CD4-positive, CD25-positive, alpha-beta regulatory T cell (primary cell): ENCODE measurements at regions not wholly inside any gene's neighbourhood (a gene's known extent, or its start where the extent isn't known, plus 50 kb on each side); places are given as distances from the start of the nearest gene placed in this dataset.

ENCODE experiments used
- ATAC-seq, 2 donors: fragments of 150-1000 bp; cut with Tn5 transposase; one replicate each; pipeline ENCODE4 v1.10.0; 2021; ENCODE audit warnings: low read depth in 2 of 2, moderate number of reproducible peaks in 2 of 2, moderate library complexity in 1 of 2
- DNase-seq, 3 donors: peaks; one replicate each; pipeline versions ENCODE4 v3.0.0 to v3.0.0-alpha.2; 2012 to 2022; ENCODE audit warnings: mixed read lengths in 1 of 3
- H3K27ac ChIP-seq: one replicate; pipeline ENCODE4 v1.7.0; 2013; ENCODE audit warnings: mild to moderate bottlenecking, low read length; ENCODE audit not compliant: insufficient read depth, poor library complexity, severe bottlenecking
- H3K27me3 ChIP-seq: one replicate; pipeline ENCODE4 v1.7.0; 2013; ENCODE audit warnings: low read length; ENCODE audit not compliant: control insufficient read depth, insufficient read depth
- H3K36me3 ChIP-seq: one replicate; pipeline ENCODE4 v1.7.0; 2013; ENCODE audit warnings: mild to moderate bottlenecking, low read length, moderate library complexity; ENCODE audit not compliant: control insufficient read depth, insufficient read depth
- H3K4me1 ChIP-seq: 2 replicates; pipeline ENCODE4 v1.7.0; 2013; ENCODE audit warnings: mild to moderate bottlenecking, low read length; ENCODE audit not compliant: insufficient read depth, control insufficient read depth, poor library complexity, severe bottlenecking
- H3K4me3 ChIP-seq: one replicate; pipeline ENCODE4 v1.7.0; 2013; ENCODE audit warnings: low read depth, mild to moderate bottlenecking, low read length, moderate library complexity
- H3K9me3 ChIP-seq, 2 experiments: 1 replicate in 1 of 2; 2 replicates in 1 of 2; pipeline ENCODE4 v1.7.0; 2013; ENCODE audit warnings: low read length in 2 of 2, mild to moderate bottlenecking in 1 of 2, moderate library complexity in 1 of 2; ENCODE audit not compliant: control insufficient read depth in 2 of 2
- H3K27ac Mint-ChIP-seq, 3 donors: one replicate each; pipeline ENCODE4 v1.8.0; 2020 to 2022; ENCODE audit warnings: mild to moderate bottlenecking in 3 of 3, mixed read lengths in 3 of 3, moderate library complexity in 2 of 3
- H3K27me3 Mint-ChIP-seq: one replicate; pipeline ENCODE4 v1.8.0; 2022; ENCODE audit warnings: mild to moderate bottlenecking, mixed read lengths
- H3K36me3 Mint-ChIP-seq: one replicate; pipeline ENCODE4 v1.8.0; 2020; ENCODE audit warnings: mixed read lengths
- H3K4me1 Mint-ChIP-seq, 4 donors: one replicate each; pipeline ENCODE4 v1.8.0; 2020 to 2022; ENCODE audit warnings: mixed read lengths in 4 of 4, mild to moderate bottlenecking in 1 of 4
- H3K4me3 Mint-ChIP-seq, 4 donors: one replicate each; pipeline ENCODE4 v1.8.0; 2020 to 2022; ENCODE audit warnings: mild to moderate bottlenecking in 4 of 4, mixed read lengths in 4 of 4, moderate library complexity in 3 of 4
- H3K9me3 Mint-ChIP-seq, 7 donors: one replicate each; pipeline ENCODE4 v1.8.0; 2020 to 2022; ENCODE audit warnings: mixed read lengths in 7 of 7, mild to moderate bottlenecking in 3 of 7, moderate library complexity in 2 of 7

GRCh38 chrX:1720836-1721235 lies 106.0 kb downstream of the ASMT start:
- H3K36me3 ChIP-seq, result no peaks in the 10 kb centered on the region
- H3K27me3 ChIP-seq, result no peaks in the 10 kb centered on the region
- H3K4me1 ChIP-seq, result no peaks in the 10 kb centered on the region
- DNase-seq (no peak), ATAC-seq (no peak)
- Mint-ChIP-seq H3K4me1 (peaks cover 0 to 8% (median 4%) of the 10 kb centered on the region in 4 donors), H3K36me3 (peaks cover 29% of the 10 kb centered on the region), H3K9me3 (peaks cover 0 to 4% (median 0%) of the 10 kb centered on the region in 7 donors), H3K27me3 (no peaks in the 10 kb centered on the region), H3K27ac (no peak overlapping the region), H3K4me3 (no peak overlapping the region)
- H3K9me3 ChIP-seq, result no peaks in the 10 kb centered on the region
- no peak overlapping the region for H3K4me3 ChIP-seq
- H3K27ac ChIP-seq, result no peak overlapping the region

GRCh38 chrX:1725472-1725871 lies 110.6 kb downstream of the ASMT start:
- Histone ChIP-seq H3K4me3 (no peak overlapping the region), H3K27ac (no peak overlapping the region), H3K4me1 (no peaks in the 10 kb centered on the region), H3K27me3 (no peaks in the 10 kb centered on the region), H3K9me3 (no peaks in the 10 kb centered on the region), H3K36me3 (peaks cover 4% of the 10 kb centered on the region)
- no peak overlapping the region for H3K27ac Mint-ChIP-seq
- no peak overlapping the region for H3K4me3 Mint-ChIP-seq
- peaks cover 0 to 4% (median 1%) of the 10 kb centered on the region in 7 donors for H3K9me3 Mint-ChIP-seq
- no peaks in the 10 kb centered on the region for H3K4me1 Mint-ChIP-seq
- H3K36me3 Mint-ChIP-seq, result peaks cover 25% of the 10 kb centered on the region
- no peak for DNase-seq
- H3K27me3 Mint-ChIP-seq, result no peaks in the 10 kb centered on the region
- no peak for ATAC-seq

- Mint-ChIP-seq H3K27me3 (no peaks in the 10 kb centered on the region), H3K4me1 (no peaks in the 10 kb centered on the region), H3K9me3 (peaks cover 0 to 2% (median 0%) of the 10 kb centered on the region in 7 donors), H3K27ac (no peak overlapping the region), H3K36me3 (peaks cover 21% of the 10 kb centered on the region), H3K4me3 (no peak overlapping the region)
- peaks cover 4% of the 10 kb centered on the region for H3K36me3 ChIP-seq
- H3K27me3 ChIP-seq, result no peaks in the 10 kb centered on the region
- H3K4me1 ChIP-seq, result no peaks in the 10 kb centered on the region
- H3K9me3 ChIP-seq, result no peaks in the 10 kb centered on the region
- H3K4me3 ChIP-seq, result no peak overlapping the region
- no peak for ATAC-seq
- H3K27ac ChIP-seq, result no peak overlapping the region
- no peak for DNase-seq
Measured at GRCh38 chrX:1727531-1728027, 112.7 kb downstream of the ASMT start.

- Mint-ChIP-seq H3K4me3 (no peak overlapping the region), H3K4me1 (peaks cover 0 to 2% (median under 1%) of the 10 kb centered on the region in 4 donors), H3K27ac (no peak overlapping the region), H3K9me3 (peaks cover 0 to 1% (median 0%) of the 10 kb centered on the region in 7 donors), H3K27me3 (no peaks in the 10 kb centered on the region), H3K36me3 (peaks cover 22% of the 10 kb centered on the region)
- H3K27ac ChIP-seq, result no peak overlapping the region
- no peaks in the 10 kb centered on the region for H3K27me3 ChIP-seq
- H3K4me1 ChIP-seq, result no peaks in the 10 kb centered on the region
- H3K4me3 ChIP-seq, result no peak overlapping the region
- no peaks in the 10 kb centered on the region for H3K9me3 ChIP-seq
- H3K36me3 ChIP-seq, result peaks cover 3% of the 10 kb centered on the region
- DNase-seq (no peak), ATAC-seq (no peak)
Measured at GRCh38 chrX:1734806-1735205, 119.9 kb downstream of the ASMT start.

- Histone ChIP-seq H3K4me3 (no peak overlapping the region), H3K36me3 (peaks cover 32% of the 10 kb centered on the region), H3K27ac (no peak overlapping the region), H3K27me3 (no peaks in the 10 kb centered on the region), H3K4me1 (no peaks in the 10 kb centered on the region), H3K9me3 (peaks cover 0 to 5% of the 10 kb centered on the region in 2 experiments)
- no peak overlapping the region for H3K4me3 Mint-ChIP-seq
- peaks cover 0 to 3% (median under 1%) of the 10 kb centered on the region in 4 donors for H3K4me1 Mint-ChIP-seq
- peaks cover 0 to 22% (median 3%) of the 10 kb centered on the region in 7 donors for H3K9me3 Mint-ChIP-seq
- DNase-seq, result no peak
- no peak overlapping the region for H3K27ac Mint-ChIP-seq
- ATAC-seq, result no peak
- H3K36me3 Mint-ChIP-seq, result peaks cover 69% of the 10 kb centered on the region
- no peaks in the 10 kb centered on the region for H3K27me3 Mint-ChIP-seq
Measured at GRCh38 chrX:1741816-1742394, 127.0 kb downstream of the ASMT start.

GRCh38 chrX:1743105-1743504 lies 128.2 kb downstream of the ASMT start:
- Histone ChIP-seq H3K27ac (no peak overlapping the region), H3K4me1 (no peaks in the 10 kb centered on the region), H3K27me3 (no peaks in the 10 kb centered on the region), H3K4me3 (no peak overlapping the region), H3K36me3 (peaks cover 28% of the 10 kb centered on the region), H3K9me3 (peaks cover 0 to 5% of the 10 kb centered on the region in 2 experiments)
- H3K4me3 Mint-ChIP-seq, result no peak overlapping the region
- H3K4me1 Mint-ChIP-seq, result peaks cover 0 to 2% (median 0%) of the 10 kb centered on the region in 4 donors
- H3K36me3 Mint-ChIP-seq, result peaks cover 72% of the 10 kb centered on the region
- peaks cover 0 to 26% (median 4%) of the 10 kb centered on the region in 7 donors for H3K9me3 Mint-ChIP-seq
- ATAC-seq (no peak), DNase-seq (no peak)
- H3K27ac Mint-ChIP-seq, result no peak overlapping the region
- H3K27me3 Mint-ChIP-seq, result no peaks in the 10 kb centered on the region

- Mint-ChIP-seq H3K4me1 (peaks cover 0 to 2% (median under 1%) of the 10 kb centered on the region in 4 donors), H3K36me3 (peaks cover 73% of the 10 kb centered on the region), H3K27me3 (no peaks in the 10 kb centered on the region), H3K9me3 (peaks cover 0 to 31% (median 4%) of the 10 kb centered on the region in 7 donors), H3K27ac (no peak overlapping the region), H3K4me3 (no peak overlapping the region)
- ATAC-seq (no peak), DNase-seq (no peak)
- H3K9me3 ChIP-seq, result peaks cover 0 to 5% of the 10 kb centered on the region in 2 experiments
- H3K4me1 ChIP-seq, result no peaks in the 10 kb centered on the region
- no peak overlapping the region for H3K27ac ChIP-seq
- H3K27me3 ChIP-seq, result no peaks in the 10 kb centered on the region
- no peak overlapping the region for H3K4me3 ChIP-seq
- peaks cover 28% of the 10 kb centered on the region for H3K36me3 ChIP-seq
Measured at GRCh38 chrX:1743663-1744062, 128.8 kb downstream of the ASMT start.

GRCh38 chrX:1748408-1748807 lies 133.5 kb downstream of the ASMT start:
- no peak overlapping the region for H3K4me3 ChIP-seq
- no peak for DNase-seq
- H3K9me3 ChIP-seq, result peaks cover 0 to 3% of the 10 kb centered on the region in 2 experiments
- H3K27me3 Mint-ChIP-seq, result no peaks in the 10 kb centered on the region
- peaks cover 17% of the 10 kb centered on the region for H3K36me3 ChIP-seq
- H3K36me3 Mint-ChIP-seq, result peaks cover 82% of the 10 kb centered on the region
- no peak for ATAC-seq
- no peak overlapping the region for H3K4me3 Mint-ChIP-seq
- no peaks in the 10 kb centered on the region for H3K4me1 ChIP-seq
- H3K27ac Mint-ChIP-seq, result no peak overlapping the region
- no peaks in the 10 kb centered on the region for H3K27me3 ChIP-seq
- peaks cover 0 to 6% (median 4%) of the 10 kb centered on the region in 4 donors for H3K4me1 Mint-ChIP-seq
- peaks cover 0 to 39% (median 2%) of the 10 kb centered on the region in 7 donors for H3K9me3 Mint-ChIP-seq
- no peak overlapping the region for H3K27ac ChIP-seq
